ENCODE measurements at regions not wholly inside any gene's neighbourhood (a gene's known extent, or its start where the extent isn't known, plus 50 kb on each side); places are given as distances from the start of the nearest gene placed in this dataset.
A peak's percentile ranks its signal among the peaks of the same experiment; 100 is the strongest.
"Not testable (repeated sequence)": the region's sequence is repeated elsewhere in the genome, so short reads cannot be mapped to it uniquely, and the experiment has no call there.

GRCh38 chr11:121866754-121867153 lies 249.3 kb downstream of the BLID start:
- DNase-seq (ENCODE audit: low read depth) = no peak

GRCh38 chr11:121864660-121865059 lies 251.4 kb downstream of the BLID start:
- DNase-seq (ENCODE audit: low read depth) = no peak

- DNase-seq (ENCODE audit: low read depth) = no peak
Observed at GRCh38 chr11:121863126-121863525, 252.9 kb downstream of the BLID start.

GRCh38 chr11:121855138-121855537 lies 260.9 kb downstream of the BLID start:
- DNase-seq (ENCODE audit: low read depth) = not testable (repeated sequence)

GRCh38 chr11:121844016-121844415 lies 272.0 kb downstream of the BLID start:
- no peak for DNase-seq (ENCODE audit: low read depth)

- DNase-seq (ENCODE audit: low read depth) = no peak
Observed at GRCh38 chr11:121842192-121842585, 273.8 kb downstream of the BLID start.

- DNase-seq (ENCODE audit: low read depth) = peak; percentile 72
Observed at GRCh38 chr11:121841487-121842191, 274.4 kb downstream of the BLID start.

GRCh38 chr11:121839781-121840180 lies 276.2 kb downstream of the BLID start:
- DNase-seq (ENCODE audit: low read depth) = no peak

- DNase-seq (ENCODE audit: low read depth) = no peak
Observed at GRCh38 chr11:121838571-121838970, 277.4 kb downstream of the BLID start.

GRCh38 chr11:121833970-121834369 lies 282.0 kb downstream of the BLID start:
- DNase-seq (ENCODE audit: low read depth) = no peak

GRCh38 chr11:121829159-121829643 lies 286.8 kb downstream of the BLID start:
- DNase-seq (ENCODE audit: low read depth) = peak; percentile 98

- peak; percentile 9 for DNase-seq (ENCODE audit: low read depth)
Observed at GRCh38 chr11:121814962-121815361, 301.1 kb downstream of the BLID start.

GRCh38 chr11:121814296-121814695 lies 301.7 kb downstream of the BLID start:
- no peak for DNase-seq (ENCODE audit: low read depth)

- peak; percentile 15 for DNase-seq (ENCODE audit: low read depth)
Observed at GRCh38 chr11:121810291-121810690, 305.7 kb downstream of the BLID start.

- no peak for DNase-seq (ENCODE audit: low read depth)
Observed at GRCh38 chr11:121808096-121808495, 307.9 kb downstream of the BLID start.

- no peak for DNase-seq (ENCODE audit: low read depth)
Observed at GRCh38 chr11:121807051-121807450, 309.0 kb downstream of the BLID start.

GRCh38 chr11:121802542-121802941 lies 313.5 kb downstream of the BLID start:
- DNase-seq (ENCODE audit: low read depth) = no peak

- no peak for DNase-seq (ENCODE audit: low read depth)
Observed at GRCh38 chr11:121801781-121802180, 314.2 kb downstream of the BLID start.

- no peak for DNase-seq (ENCODE audit: low read depth)
Observed at GRCh38 chr11:121801394-121801748, 314.6 kb downstream of the BLID start.

GRCh38 chr11:121800731-121801393 lies 315.2 kb downstream of the BLID start:
- DNase-seq (ENCODE audit: low read depth) = no peak

- no peak for DNase-seq (ENCODE audit: low read depth)
Observed at GRCh38 chr11:121800240-121800639, 315.8 kb downstream of the BLID start.

- no peak for DNase-seq (ENCODE audit: low read depth)
Observed at GRCh38 chr11:121797496-121797895, 318.5 kb downstream of the BLID start.

- no peak for DNase-seq (ENCODE audit: low read depth)
Observed at GRCh38 chr11:121795174-121795573, 320.8 kb downstream of the BLID start.

- DNase-seq (ENCODE audit: low read depth) = no peak
Observed at GRCh38 chr11:121794671-121795141, 321.3 kb downstream of the BLID start.

Data from HS-5 (cell line).